UCSD-AML1 (cell line): ENCODE measurements at regions not wholly inside any gene's neighbourhood (a gene's known extent, or its start where the extent isn't known, plus 50 kb on each side); places are given as distances from the start of the nearest gene placed in this dataset.
"Not testable (repeated sequence)": the region's sequence is repeated elsewhere in the genome, so short reads cannot be mapped to it uniquely, and the experiment has no call there.

ENCODE experiments used
- DNase-seq: peaks from one replicate; lab custom pipeline; 2025; ENCODE audit not compliant: unreplicated experiment; lab: John Stamatoyannopoulos, UW

DNA sequence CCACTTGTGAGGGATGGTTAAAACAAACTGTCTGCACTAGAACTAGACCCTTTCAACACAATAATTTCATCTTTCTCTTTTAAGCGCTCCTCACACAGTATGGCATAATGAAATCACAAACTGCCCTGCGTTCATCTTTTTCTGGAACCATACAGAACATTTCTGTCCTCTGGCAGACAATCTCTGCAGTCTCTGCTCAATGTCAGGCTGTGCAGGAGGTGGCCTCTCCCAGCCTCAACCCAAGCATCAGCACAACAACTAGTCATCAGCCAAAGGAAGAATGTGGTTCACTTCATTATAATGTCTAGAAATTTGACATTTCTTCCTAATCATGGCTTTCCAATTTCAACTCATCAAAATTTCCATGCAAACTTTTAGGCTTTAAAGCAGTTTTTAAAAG, 125.1 kb upstream of the STARD13 start:
- no peak for DNase-seq

DNA sequence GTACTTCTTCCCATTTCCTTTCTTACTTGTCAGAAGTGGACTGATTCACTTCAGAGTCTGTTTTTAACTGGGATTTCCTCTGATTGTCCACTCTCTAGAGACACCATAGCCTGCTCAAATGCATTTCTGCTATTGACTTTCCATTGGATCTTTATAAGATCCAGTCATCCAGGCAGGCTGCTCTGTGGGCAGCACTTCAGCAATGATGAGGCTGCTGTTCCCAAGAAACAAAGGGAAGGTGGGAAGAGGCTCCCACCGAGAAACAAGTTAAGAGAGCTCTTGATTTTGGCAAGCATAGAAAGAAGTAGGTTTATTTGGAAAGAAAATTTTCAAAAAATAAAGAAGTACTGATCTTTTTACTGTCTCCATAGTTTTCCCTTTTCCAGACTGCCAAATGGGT, 125.8 kb upstream of the STARD13 start:
- no peak for DNase-seq

DNA sequence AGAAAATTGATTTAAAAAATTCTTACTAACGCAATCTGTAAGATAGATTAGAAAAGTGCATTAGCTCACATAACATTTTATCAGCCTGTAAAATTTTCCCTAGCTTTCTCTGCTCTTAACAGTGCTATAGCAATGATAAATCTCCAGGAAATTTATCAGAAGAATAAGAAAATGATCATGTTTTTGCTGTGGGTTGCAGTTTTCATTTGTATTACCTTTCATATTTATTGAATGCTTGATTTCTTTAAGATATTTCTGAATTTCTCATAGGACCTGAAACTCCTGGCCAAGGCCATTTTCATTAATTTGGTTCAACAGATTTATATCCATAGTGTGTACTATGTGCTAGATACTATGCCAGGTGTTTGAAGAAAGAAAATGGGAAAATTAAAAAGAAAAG, 130.3 kb upstream of the STARD13 start:
- DNase-seq, result no peak

DNA sequence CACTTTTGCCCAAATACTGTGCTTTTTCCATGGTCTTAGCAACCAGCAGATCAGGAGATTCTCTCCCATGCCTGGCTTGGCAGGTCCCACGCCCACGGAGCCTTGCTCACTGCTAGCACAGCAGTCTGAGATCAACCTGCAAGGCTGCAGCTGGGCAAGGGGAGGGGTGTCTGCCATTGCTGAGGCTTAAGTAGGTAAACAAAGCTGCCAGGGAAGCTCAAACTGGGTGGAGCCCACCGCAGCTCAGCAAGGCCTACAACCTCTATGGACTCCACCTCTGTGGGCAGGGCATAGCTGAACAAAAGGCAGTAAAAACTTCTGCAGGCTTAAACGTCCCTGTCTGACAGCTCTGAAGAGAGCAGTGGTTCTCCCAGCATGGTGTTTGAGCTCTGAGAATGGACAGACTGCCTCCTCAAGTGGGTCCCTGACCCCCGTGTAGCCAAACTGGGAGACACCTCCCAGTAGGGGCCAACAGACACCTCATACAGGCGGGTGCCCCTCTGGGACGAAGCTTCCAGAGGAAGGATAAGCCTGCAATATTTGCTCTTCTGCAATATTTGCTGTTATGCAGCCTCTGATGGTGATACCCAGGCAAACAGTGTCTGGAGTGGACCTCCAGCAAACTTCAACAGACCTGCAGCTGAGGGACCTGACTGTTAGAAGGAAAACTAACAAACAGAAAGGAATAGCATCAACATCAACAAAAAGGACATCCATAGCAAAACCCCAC, 132.8 kb upstream of the STARD13 start:
- not testable (repeated sequence) for DNase-seq

DNA sequence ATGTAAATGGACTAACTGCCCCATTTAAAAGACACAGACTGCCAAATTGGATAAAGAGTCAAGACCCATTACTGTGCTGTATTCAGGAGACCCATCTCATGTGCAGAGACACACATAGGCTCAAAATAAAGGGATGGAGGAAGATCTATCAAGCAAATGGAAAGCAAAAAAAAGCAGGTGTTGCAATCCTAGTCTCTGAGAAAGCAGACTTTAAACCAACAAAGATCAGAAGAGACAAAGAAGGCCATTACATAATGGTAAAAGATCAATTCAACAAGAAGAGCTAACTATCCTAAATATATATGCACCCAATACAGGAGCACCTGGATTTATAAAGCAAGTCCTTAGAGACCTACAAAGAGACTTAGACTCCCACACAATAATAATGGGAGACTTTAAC, 134.6 kb upstream of the STARD13 start:
- DNase-seq, result not testable (repeated sequence)

DNA sequence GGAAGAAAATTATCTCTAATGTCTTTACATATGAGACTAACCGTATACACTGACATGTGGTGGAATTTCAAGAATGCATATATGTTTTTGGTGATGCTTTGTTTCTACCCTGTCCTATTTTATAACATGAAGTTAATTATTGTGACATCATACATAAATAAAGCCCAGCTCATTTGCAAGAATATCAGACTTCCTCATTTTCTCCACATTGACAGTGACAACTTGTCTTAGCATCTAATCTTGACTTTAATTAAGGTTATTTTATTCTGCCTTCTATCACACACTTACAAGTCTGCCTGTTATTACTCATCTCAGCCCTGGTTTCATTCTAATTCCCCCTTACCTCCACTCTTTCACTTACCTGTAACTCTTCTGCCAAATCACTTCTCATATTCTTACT, 140.6 kb upstream of the STARD13 start:
- no peak for DNase-seq

DNA sequence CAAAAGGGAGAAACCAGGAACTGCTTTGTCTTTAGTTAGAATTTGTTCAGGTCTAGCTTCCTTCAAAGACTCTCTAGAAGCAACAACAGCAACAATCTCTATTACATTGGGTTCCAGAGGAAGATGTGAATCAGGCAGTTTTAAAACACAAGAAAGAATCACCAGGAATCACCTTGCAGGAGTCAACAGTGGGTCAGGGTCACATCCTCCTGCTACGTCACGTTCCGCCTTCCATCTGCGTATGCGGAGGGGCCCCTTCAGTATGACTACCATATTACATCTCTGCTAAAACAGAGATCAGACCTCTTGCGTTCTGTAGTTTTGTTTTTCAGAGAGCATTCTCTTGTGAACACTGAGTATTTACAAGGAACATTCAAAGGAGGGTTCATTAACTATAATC, 147.8 kb upstream of the STARD13 start:
- no peak for DNase-seq

DNA sequence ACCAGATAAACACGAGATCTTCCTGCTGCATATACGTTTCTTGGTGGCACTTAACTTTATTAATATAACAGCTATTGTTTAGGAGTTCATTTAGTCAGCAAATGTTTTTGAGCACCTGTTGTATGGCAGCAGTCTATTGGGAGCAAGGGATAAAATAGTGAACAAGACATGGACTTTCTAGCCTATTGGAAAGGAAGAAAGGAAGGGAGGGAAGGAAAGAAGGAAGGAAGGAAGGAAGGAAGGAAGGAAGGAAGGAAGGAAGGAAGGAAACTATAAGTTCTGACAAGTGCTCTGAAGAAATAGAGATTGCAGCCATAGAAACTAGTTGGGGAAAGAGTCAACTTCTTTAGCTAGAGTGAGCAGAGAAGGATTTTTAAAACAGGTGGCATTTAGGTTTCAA, 149.1 kb upstream of the STARD13 start:
- no peak for DNase-seq

DNA sequence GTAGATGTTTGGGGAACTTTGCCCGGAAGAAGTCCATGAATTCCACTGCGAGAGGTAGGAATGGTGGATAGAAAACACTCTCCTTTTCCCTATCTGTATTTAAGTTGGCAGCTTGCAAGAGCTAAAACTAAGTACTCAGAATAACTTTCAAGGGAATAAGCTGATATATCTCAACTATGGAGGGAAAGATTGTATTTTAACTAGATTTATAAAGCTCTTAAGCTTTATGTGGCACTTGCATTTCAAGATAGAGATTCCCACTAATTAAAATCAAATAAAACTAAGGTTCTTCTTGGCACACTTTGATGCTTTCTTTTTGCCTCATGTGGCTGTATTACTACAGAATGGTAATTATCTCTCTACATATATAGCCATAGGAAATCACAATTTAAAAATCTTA, 149.7 kb upstream of the STARD13 start:
- DNase-seq, result no peak

DNA sequence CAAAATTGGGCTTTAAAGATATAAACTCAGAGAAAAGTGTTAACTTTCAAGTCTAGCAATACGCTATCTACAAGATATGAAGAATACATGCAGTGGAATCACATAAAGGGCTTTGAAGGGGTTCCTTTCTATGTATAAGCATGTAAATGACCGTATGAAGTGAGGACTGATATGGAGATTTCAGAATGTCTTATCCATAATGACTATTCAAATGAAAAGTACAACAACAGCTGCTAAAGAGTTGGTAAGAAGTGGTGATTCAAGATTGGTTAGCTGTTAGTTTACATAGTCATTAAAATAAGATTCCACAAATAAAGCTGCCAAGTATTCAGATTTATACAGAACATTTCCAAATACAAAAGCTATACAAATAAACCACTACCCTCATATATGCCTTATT, 153.4 kb upstream of the STARD13 start:
- no peak for DNase-seq

DNA sequence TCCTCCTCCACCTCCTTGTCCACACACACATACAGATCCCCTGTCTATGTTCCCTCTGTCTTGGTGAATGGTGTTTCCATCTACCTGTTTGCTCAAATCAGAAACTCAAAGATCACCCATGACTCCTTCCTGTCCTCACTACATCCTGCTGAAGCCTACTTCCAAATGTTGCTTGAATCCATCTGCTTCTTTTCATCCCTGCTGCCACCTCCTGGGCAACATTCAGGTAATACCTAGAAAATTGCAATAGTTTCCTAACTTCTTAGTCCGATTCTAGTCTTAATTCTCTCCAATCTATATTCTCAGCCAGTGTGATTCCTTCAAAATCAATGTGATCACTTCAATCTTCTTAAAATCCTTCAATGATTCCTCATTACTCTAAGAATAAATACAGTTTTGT, 155.5 kb upstream of the STARD13 start:
- no peak for DNase-seq

DNA sequence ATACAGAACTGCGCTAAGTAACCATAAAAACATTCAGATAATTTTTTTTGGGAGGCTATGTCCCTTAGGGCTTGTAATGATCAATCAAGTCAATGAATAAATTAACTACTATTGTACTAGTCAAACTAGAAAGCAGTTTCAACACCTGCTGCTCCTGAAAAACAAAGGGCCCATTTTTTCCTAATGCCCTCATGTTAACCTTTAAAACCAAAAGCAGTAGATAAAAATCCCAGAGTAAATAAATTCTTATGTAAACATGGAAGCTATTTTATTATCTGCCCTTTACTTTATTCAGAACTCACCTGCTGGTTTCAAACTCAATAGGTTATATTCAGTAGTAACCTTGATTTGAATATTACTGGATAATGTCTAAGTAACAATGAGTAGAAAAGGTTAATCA, 159.5 kb upstream of the STARD13 start:
- no peak for DNase-seq

DNA sequence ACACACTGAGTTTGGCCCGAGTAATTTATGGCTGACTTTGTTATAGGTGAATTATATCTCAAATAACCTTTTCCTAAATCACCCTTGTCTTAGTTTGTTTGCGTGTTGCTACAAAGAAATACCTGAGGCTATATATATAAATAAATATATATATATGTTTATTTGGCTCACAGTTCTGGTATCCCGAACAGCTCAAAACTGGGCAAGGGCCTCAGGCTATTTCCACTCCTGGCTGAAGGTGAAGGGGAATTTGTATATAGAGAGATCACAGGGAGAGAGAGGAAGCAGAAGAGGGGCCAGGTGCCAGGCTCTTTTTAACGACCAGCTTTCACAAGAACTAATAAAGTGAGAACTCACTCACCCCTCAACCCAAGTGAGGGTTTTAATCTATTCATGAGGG, 159.9 kb upstream of the STARD13 start:
- no peak for DNase-seq

DNA sequence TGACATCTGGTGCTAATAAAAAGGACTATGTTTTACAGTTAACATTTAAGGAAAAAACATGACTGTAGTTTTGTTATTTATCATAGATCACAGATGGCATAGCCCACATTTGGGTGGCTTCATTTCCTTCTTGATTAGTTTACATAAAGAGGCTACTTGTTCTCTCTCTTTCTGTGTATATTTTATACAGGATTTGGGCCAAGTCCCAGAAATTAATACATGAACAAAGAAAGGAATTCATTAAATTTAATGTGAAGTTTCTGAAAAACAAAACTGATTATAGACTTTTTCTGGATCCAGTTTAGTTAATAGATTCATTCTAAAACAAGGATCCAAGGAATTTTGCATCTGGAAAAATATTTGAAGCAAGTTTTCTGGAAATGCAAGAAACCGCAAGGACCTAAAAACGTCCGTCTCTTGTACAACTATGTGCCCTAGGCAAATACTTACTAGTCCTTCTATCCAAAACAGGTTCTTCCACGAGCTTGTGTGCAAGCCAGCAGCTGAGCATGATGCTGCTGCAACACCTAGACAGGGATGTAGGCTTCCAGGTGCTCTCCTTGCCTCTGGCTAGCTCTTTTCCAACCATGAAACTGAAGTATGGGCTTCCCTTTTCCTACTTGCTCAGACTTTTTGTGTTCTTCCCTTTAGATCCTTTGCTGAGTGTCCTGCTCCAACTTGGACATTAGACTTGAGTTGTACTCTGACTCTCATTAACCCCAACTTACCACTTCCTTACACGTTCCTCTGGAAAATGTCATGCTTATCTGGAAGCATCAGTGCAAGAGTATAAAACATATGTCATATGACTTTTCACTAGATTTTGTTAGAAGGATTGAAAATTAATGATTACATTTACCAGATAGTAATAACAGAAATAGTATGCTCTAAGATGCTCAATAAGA, 161.5 kb upstream of the STARD13 start:
- no peak for DNase-seq

DNA sequence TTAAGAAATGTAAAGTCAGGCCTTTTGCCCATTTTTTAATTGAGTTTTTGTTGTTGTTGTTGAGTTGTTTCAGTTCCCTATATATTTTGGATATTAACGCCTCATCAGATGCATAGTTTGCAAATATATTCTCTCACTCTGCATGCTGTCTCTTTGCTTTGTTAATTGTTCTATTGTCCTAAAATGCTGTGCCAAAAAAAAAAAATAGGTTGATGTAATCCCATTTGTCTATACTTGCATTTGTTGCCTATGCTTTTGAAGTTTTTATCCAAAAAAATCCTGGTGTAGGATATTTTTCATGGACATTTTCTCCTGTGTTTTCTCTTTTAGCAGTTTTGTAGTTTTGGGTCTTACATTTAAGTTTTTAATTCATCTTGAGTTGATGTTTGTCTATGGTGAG, 163.3 kb upstream of the STARD13 start:
- no peak for DNase-seq

DNA sequence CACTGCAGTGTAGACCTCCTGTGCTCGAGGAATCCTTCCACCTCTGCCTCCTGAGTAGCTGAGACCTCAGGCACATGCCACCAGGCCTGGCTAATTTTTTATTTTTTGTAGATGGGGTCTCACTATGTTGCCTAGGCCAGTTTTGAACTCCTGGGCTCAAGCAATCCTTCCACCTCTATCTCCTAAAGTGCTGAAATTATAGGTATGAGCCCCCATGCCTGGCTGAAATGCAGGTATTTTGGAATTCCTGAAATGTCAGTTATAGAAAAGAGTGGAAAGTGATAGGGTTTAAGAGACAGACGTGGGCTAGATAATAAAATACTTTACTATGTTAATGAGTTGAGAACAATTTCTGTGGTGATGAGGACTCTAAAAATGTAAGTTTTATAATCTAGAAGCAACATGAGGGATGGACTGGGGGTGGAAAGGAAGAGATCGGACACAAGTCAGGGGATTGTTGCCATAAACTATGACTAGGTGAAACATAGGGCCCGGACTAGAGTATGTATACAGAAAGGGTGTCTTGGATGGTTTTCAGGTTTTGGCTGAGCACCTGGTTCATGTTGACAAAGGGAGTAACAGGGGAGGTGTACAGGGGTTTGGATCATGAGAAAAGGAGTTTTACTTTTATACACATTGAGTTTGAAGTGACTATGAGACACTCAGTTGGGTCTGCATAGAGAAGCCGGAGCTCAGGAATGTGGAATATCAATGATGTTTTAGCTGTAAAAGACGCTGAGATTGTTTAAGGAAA, 165.6 kb upstream of the STARD13 start:
- no peak for DNase-seq

DNA sequence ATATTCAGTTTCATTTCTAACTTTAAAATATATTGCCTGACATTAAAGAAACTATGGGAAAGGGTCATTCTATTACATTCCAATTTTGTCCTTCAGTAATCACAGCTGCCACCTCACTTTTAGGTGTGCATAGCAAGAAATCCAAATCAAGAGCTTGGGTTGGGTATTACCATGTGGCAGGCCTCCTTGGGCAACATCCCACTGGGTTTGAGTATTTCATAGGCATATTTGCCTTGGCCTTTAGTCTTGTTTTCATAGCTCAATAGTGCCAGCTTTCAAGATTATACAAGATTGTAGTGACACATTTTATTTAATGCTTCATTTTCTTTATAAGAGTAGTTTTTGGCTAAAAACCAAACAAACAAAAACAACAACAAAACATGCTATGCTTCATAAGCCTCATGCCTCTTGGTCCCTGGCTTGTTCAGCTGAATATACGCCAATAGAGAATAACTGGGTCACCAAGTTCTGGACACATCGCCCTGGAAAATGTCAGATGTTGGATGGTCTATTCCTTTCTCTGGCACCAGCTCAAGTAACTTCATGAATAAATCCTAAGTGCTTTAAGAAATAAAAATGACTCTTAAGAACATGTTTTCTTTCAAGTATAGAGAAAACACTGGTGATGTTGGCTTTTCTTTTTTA, 167.4 kb upstream of the STARD13 start:
- no peak for DNase-seq

DNA sequence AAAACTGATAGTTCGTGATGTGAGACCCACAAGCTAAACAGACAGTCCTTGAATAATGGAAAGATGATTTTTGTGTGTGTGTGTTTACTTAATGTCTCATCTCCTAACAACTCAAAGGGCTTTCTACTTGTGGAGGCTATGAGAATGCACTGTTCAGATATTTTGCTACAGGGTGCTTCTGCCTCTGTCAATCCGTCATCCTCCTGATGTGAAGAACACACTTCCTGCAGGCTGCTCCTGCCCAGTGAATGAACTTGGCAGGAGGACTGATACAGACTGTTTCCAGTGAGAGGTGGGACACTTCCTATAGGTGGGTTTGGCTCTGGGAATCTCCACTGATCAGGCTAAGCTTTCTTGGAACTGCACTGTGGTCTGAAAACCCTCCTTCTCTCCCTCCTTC, 168.4 kb upstream of the STARD13 start:
- DNase-seq, result no peak

DNA sequence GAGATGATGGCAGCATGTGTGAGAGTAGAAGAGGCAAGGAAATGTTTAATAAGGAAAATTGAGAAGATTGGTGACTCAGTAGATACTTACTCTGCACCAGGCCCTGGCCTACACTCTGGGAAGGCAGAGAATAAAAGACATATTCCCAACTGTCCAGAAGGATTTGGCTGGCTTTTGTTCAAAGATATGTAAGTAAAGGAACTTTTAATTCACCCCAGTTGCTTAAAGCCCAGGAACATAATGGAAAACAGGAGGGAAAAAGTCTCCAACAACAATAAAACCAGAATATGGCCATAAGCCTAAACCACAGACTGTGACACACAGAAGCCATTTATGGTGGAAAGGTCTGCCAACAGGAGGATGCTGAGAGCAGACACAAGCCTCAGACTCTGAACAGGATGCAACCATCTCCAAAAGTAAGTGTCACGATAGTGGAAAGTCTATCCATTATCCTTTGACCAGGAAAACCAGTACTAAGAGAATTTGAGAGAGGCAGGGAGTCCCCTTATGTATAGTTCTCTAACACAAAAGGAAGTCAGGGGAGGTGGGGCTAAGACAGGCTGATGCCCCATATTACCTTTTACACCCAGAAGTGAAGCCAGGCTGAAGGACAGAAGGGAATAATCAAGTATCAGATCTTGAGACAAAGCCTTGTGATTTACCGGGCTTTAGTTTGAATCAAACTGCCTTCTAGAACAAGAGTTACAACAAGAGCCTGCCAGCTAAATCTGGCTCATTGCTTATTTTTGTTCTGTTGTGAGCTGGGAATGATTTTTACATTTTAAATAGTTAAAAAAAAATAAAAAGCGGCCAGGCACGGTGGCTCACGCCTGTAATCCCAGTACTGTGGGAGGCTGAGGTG, 169.5 kb upstream of the STARD13 start:
- DNase-seq, result no peak

DNA sequence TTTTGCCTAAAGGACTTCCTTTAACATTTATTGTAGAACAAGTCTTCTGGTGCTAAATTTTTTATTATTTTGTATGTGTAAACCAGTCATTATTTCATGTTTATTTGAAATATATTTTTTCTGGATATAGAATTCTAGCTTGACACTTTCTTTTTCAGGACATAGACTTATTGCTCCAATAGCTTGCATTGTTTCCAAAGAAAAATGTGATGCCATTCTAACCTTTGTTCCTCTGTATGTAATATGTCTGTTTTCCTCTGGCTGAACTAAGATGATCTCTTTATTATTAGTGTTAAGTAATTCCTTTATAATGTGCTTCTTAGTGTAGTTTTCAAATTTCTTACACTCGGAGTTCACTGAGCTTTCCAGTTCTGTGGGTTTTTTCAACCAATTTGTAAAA, 174.1 kb upstream of the STARD13 start:
- DNase-seq, result no peak
